H1 (cell line): ENCODE measurements at regions not wholly inside any gene's neighbourhood (a gene's known extent, or its start where the extent isn't known, plus 50 kb on each side); places are given as distances from the start of the nearest gene placed in this dataset.

Source experiments
- CTCF ChIA-PET: fragments of 300-600 bp; sonication (Branson Sonifier 250); formaldehyde crosslinking; loops from one replicate; lab custom pipeline; 2021; ENCODE audit not compliant: partially characterized antibody; lab: Charles Lee
- POLR2A ChIA-PET: fragments of 300-600 bp; sonication (Branson Sonifier 250); formaldehyde crosslinking; loops from one replicate; lab custom pipeline; 2021; ENCODE audit warnings: inconsistent platforms; ENCODE audit not compliant: partially characterized antibody; lab: Charles Lee
- DNase-seq, 2 experiments: peaks; one replicate each; pipeline versions ENCODE4 v3.0.0 to v3.0.0-alpha.2; 2010 to 2022; ENCODE audit warnings: low spot score in 2 of 2, low read depth in 1 of 2, mixed read lengths in 1 of 2
- FAIRE-seq: peaks from 2 replicates; lab custom pipeline; 2011; peaks lifted over from hg19 to GRCh38; lab: Jason Lieb, UNC
- H2AFZ ChIP-seq: 2 replicates; pipeline ENCODE4 v1.8.1; 2012; ENCODE audit warnings: low read length, inconsistent platforms
- H2AK5ac ChIP-seq: 2 replicates; pipeline ENCODE4 v1.6.1; 2013; ENCODE audit warnings: low read depth, low read length
- H2BK120ac ChIP-seq: replicated peaks from 2 replicates; pipeline ENCODE3; 2013; ENCODE audit warnings: low read depth, low read length, inconsistent platforms
- H2BK12ac ChIP-seq: 2 replicates; pipeline ENCODE4 v1.6.1; 2013; ENCODE audit warnings: low read depth, low read length
- H2BK15ac ChIP-seq: 2 replicates; pipeline ENCODE4 v1.6.1; 2013; ENCODE audit warnings: low read length
- H2BK20ac ChIP-seq: 2 replicates; pipeline ENCODE4 v1.6.1; 2013; ENCODE audit warnings: low read length
- H2BK5ac ChIP-seq: 2 replicates; pipeline ENCODE4 v1.6.1; 2013; ENCODE audit warnings: low read depth, low read length
- H3K14ac ChIP-seq: 2 replicates; pipeline ENCODE4 v1.6.1; 2013; ENCODE audit warnings: inconsistent platforms; ENCODE audit not compliant: insufficient read length
- H3K18ac ChIP-seq: 2 replicates; pipeline ENCODE4 v1.6.1; 2013; ENCODE audit warnings: low read length; ENCODE audit errors: extremely low read depth
- H3K23ac ChIP-seq: 2 replicates; pipeline ENCODE4 v1.6.1; 2013; ENCODE audit warnings: inconsistent platforms; ENCODE audit not compliant: insufficient read length
- H3K23me2 ChIP-seq: 2 replicates; pipeline ENCODE4 v1.6.1; 2013; ENCODE audit warnings: low read depth, low read length
- H3K27ac ChIP-seq: 2 replicates; pipeline ENCODE4 v1.6.1; 2011; ENCODE audit warnings: low read depth, low read length, inconsistent platforms
- H3K27me3 ChIP-seq, 4 experiments: replicated peaks in 1 of 4; 1 replicate in 1 of 4; 2 replicates in 3 of 4; pipeline versions ENCODE4 v1.6.1 to v1.8.1; 2011 to 2013; ENCODE audit warnings: low read length in 3 of 4, mild to moderate bottlenecking in 3 of 4, inconsistent platforms in 2 of 4, mixed read lengths in 2 of 4, moderate library complexity in 1 of 4; ENCODE audit not compliant: control insufficient read depth in 3 of 4, insufficient read depth in 3 of 4; ENCODE audit errors: extremely low read depth in 1 of 4
- H3K36me3 ChIP-seq, 4 experiments: 2 replicates each; pipeline versions ENCODE4 v1.6.1 to v1.8.1; 2011 to 2013; ENCODE audit warnings: mild to moderate bottlenecking in 4 of 4, low read length in 3 of 4, moderate library complexity in 2 of 4, control low read depth in 1 of 4, inconsistent platforms in 1 of 4; ENCODE audit not compliant: insufficient read depth in 4 of 4, control insufficient read depth in 2 of 4
- H3K4ac ChIP-seq: replicated peaks from 2 replicates; pipeline ENCODE3; 2013; ENCODE audit warnings: low read length, low read depth, mixed read lengths, inconsistent platforms; ENCODE audit not compliant: insufficient read length
- H3K4me1 ChIP-seq, 4 experiments: replicated peaks in 1 of 4; 1 replicate in 1 of 4; 2 replicates in 3 of 4; pipeline versions ENCODE4 v1.6.1 to v1.8.1; 2011 to 2013; ENCODE audit warnings: low read length in 3 of 4, inconsistent platforms in 2 of 4, mixed read lengths in 1 of 4; ENCODE audit not compliant: insufficient read depth in 4 of 4, control insufficient read depth in 3 of 4
- H3K4me2 ChIP-seq, 2 experiments: 2 replicates each; pipeline versions ENCODE4 v1.6.1 to v1.8.1; 2011 to 2013; ENCODE audit warnings: low read depth in 2 of 2, low read length in 2 of 2, control low read depth in 1 of 2, inconsistent platforms in 1 of 2, mild to moderate bottlenecking in 1 of 2; ENCODE audit not compliant: insufficient read depth in 1 of 2
- H3K4me3 ChIP-seq, 4 experiments: fragments of 200-600, 300-600 bp in 1 of 4; sonication (generic), shearing (Covaris generic), sonication (Bioruptor Twin) in 1 of 4; 2 replicates each; pipeline versions ENCODE4 v1.5.1 to v1.8.1; 2011 to 2016; ENCODE audit warnings: low read length in 4 of 4, low read depth in 3 of 4, control low read depth in 2 of 4, inconsistent platforms in 2 of 4, mild to moderate bottlenecking in 2 of 4, mixed read lengths in 1 of 4, moderate library complexity in 1 of 4; ENCODE audit not compliant: insufficient read depth in 2 of 4; ENCODE audit errors: extremely low read depth in 1 of 4
- H3K56ac ChIP-seq: replicated peaks from 2 replicates; pipeline ENCODE3; 2013; ENCODE audit warnings: low read depth, mild to moderate bottlenecking, mixed read lengths, low read length, inconsistent platforms; ENCODE audit not compliant: insufficient read length
- H3K79me1 ChIP-seq: 2 replicates; pipeline ENCODE4 v1.6.1; 2013; ENCODE audit warnings: low read depth, low read length, control low read depth
- H3K79me2 ChIP-seq, 2 experiments: 2 replicates each; pipeline versions ENCODE4 v1.6.1 to v1.8.1; 2012 to 2013; ENCODE audit warnings: low read length in 2 of 2, mild to moderate bottlenecking in 2 of 2, inconsistent platforms in 1 of 2; ENCODE audit not compliant: insufficient read depth in 2 of 2, control insufficient read depth in 1 of 2
- H3K9ac ChIP-seq, 4 experiments: replicated peaks in 1 of 4; 1 replicate in 1 of 4; 2 replicates in 3 of 4; pipeline versions ENCODE4 v1.6.1 to v1.8.1; 2011 to 2013; ENCODE audit warnings: low read depth in 3 of 4, low read length in 3 of 4, control low read depth in 2 of 4, mild to moderate bottlenecking in 2 of 4, moderate library complexity in 2 of 4, inconsistent platforms in 1 of 4; ENCODE audit errors: extremely low read depth in 1 of 4
- H3K9me3 ChIP-seq, 2 experiments: 2 replicates each; pipeline versions ENCODE4 v1.6.1 to v1.8.1; 2012 to 2013; ENCODE audit warnings: mild to moderate bottlenecking in 2 of 2, moderate library complexity in 2 of 2, control low read depth in 1 of 2, inconsistent platforms in 1 of 2, low read depth in 1 of 2, low read length in 1 of 2, mixed read lengths in 1 of 2; ENCODE audit not compliant: insufficient read depth in 2 of 2
- H4K20me1 ChIP-seq, 2 experiments: replicated peaks in 1 of 2; 2 replicates each; pipeline versions ENCODE3 to v1.8.1; 2011 to 2013; ENCODE audit warnings: inconsistent platforms in 2 of 2, low read length in 2 of 2, mild to moderate bottlenecking in 1 of 2; ENCODE audit not compliant: insufficient read depth in 2 of 2, control insufficient read depth in 1 of 2
- H4K5ac ChIP-seq: 2 replicates; pipeline ENCODE4 v1.6.1; 2013; ENCODE audit warnings: low read length, low read depth, mixed read lengths, inconsistent platforms; ENCODE audit not compliant: insufficient read length
- H4K8ac ChIP-seq: 2 replicates; pipeline ENCODE4 v1.8.0; 2013; ENCODE audit warnings: mild to moderate bottlenecking, moderate library complexity, low read length, inconsistent platforms; ENCODE audit not compliant: insufficient read depth; ENCODE audit errors: extremely low read depth
- H4K91ac ChIP-seq: replicated peaks from 2 replicates; pipeline ENCODE3; 2013; ENCODE audit warnings: low read length, mixed read lengths, inconsistent platforms; ENCODE audit not compliant: insufficient read length
- CREB1 ChIP-seq: IDR thresholded peaks from 2 replicates; pipeline ENCODE4 v1.6.1; 2012; ENCODE audit warnings: inconsistent platforms
- EGR1 ChIP-seq: IDR thresholded peaks from 2 replicates; pipeline ENCODE4 v1.6.1; 2011; ENCODE audit warnings: low read depth, low read length, borderline replicate concordance
- EZH2 ChIP-seq: fragments of 200-600 bp; sonication (generic); IDR thresholded peaks from 2 replicates; pipeline ENCODE4 v1.7.1; 2012; ENCODE audit warnings: low read depth, mild to moderate bottlenecking, moderate library complexity, low read length, inconsistent platforms; ENCODE audit not compliant: severe bottlenecking
- KDM1A ChIP-seq: fragments of 200-600, 300-600 bp; sonication (generic); IDR thresholded peaks from 2 replicates; pipeline ENCODE4 v1.7.1; 2016; ENCODE audit warnings: mild to moderate bottlenecking, low read length, borderline replicate concordance
- NANOG ChIP-seq: IDR thresholded peaks from 2 replicates; pipeline ENCODE4 v1.6.1; 2011; ENCODE audit warnings: low read length, low read depth, mild to moderate bottlenecking, inconsistent platforms; ENCODE audit not compliant: insufficient read depth, poor library complexity, severe bottlenecking
- NRF1 ChIP-seq: IDR thresholded peaks from 2 replicates; pipeline ENCODE4 v1.6.1; 2011; ENCODE audit warnings: mild to moderate bottlenecking, low read depth, low read length, improper control_type of control experiment
- RNF2 ChIP-seq: fragments of 200-900, 300-1000 bp; sonication (generic); IDR thresholded peaks from 2 replicates; pipeline ENCODE4 v1.7.1; 2016; ENCODE audit warnings: borderline replicate concordance, low read depth, mild to moderate bottlenecking, antibody characterized with exemption, low read length; ENCODE audit not compliant: poor library complexity, severe bottlenecking; ENCODE audit errors: missing control alignments
- SAP30 ChIP-seq: fragments of 300-600 bp; sonication (generic); IDR thresholded peaks from 2 replicates; pipeline ENCODE4 v1.7.1; 2012; ENCODE audit warnings: low read length, moderate library complexity, mild to moderate bottlenecking, inconsistent platforms; ENCODE audit not compliant: insufficient read depth, insufficient replicate concordance
- SIN3A ChIP-seq, 2 experiments: IDR thresholded peaks in 1 of 2; conservative IDR thresholded peaks in 1 of 2; 2 replicates each; pipeline ENCODE4 v1.6.1; 2011 to 2012; ENCODE audit warnings: low read length in 2 of 2, improper control_type of control experiment in 1 of 2, low read depth in 1 of 2, mild to moderate bottlenecking in 1 of 2
- SIRT6 ChIP-seq: IDR thresholded peaks from one replicate; pipeline ENCODE4 v1.7.1; 2012; ENCODE audit warnings: low read length, inconsistent platforms
- SRF ChIP-seq: IDR thresholded peaks from 2 replicates; pipeline ENCODE4 v1.6.1; 2011; ENCODE audit warnings: mild to moderate bottlenecking, low read depth, low read length, moderate library complexity
- TEAD4 ChIP-seq: IDR thresholded peaks from 2 replicates; pipeline ENCODE4 v1.6.1; 2012; ENCODE audit warnings: low read depth, low read length, inconsistent platforms, mixed read lengths
- WGBS, 2 experiments: shearing (Covaris generic) in 1 of 2; methylation state at CpG; one replicate each; pipeline versions ENCODE4 v1.1.6 to v1.1.7; 2013 to 2015; ENCODE audit warnings: low lambda C conversion rate in 2 of 2, mixed read lengths in 2 of 2, inconsistent platforms in 1 of 2, low coverage in 1 of 2, missing lambda C conversion rate in 1 of 2; ENCODE audit not compliant: insufficient replicate concordance in 2 of 2, insufficient coverage in 1 of 2, insufficient read length in 1 of 2; ENCODE audit errors: extremely low coverage in 1 of 2, missing lambda C conversion rate in 1 of 2; 5-methylcytosine and 5-hydroxymethylcytosine counted together
- TF ChIP-seq, protein P1 (sequence below): IDR thresholded peaks from 2 replicates; pipeline ENCODE4 v1.6.1; 2012; ENCODE audit warnings: inconsistent platforms

DNA sequence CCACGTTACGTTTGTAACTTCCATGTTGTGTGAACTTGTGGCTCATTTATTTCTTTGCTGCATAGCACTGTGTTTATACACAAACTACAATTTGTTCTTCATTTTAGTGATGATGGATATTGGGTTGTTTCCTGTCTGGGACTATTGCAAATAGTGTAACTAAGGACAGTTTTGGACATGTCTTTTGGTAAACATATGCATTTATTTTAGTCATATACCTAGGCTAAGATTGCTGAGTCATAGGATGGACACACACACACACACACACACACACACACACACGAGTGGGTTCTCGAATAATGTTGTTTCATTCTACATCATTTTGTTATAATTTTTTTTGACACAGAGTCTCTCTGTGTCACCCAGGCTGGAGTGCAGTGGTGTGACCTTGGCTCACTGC lies 123.5 kb upstream of the CAND1 start:
- Histone ChIP-seq H2BK120ac (no peak overlapping the region), H2BK20ac (no peak overlapping the region), H3K27ac (no peak overlapping the region), H3K23ac (no peak overlapping the region), H3K23me2 (no peaks in the 10 kb centered on the region), H3K4ac (no peak overlapping the region), H3K79me2 (no peaks in the 10 kb centered on the region), H4K5ac (no peak overlapping the region), H3K56ac (no peak overlapping the region), H3K4me2 (no peak overlapping the region), H2BK12ac (no peak overlapping the region), H3K9ac (no peak overlapping the region), H4K91ac (no peak overlapping the region), H3K4me3 (no peak overlapping the region), H3K18ac (no peak overlapping the region), H3K9me3 (no peaks in the 10 kb centered on the region), H3K4me1 (peaks cover 0 to 3% (median 0%) of the 10 kb centered on the region in 4 experiments; a peak in 2 of 7 replicates), H3K36me3 (no peaks in the 10 kb centered on the region), H3K14ac (no peak overlapping the region), H2AFZ (no peak overlapping the region), H3K27me3 (no peaks in the 10 kb centered on the region), H3K79me1 (no peaks in the 10 kb centered on the region), H2BK15ac (no peak overlapping the region), H4K8ac (no peak overlapping the region), H4K20me1 (no peaks in the 10 kb centered on the region), H2AK5ac (no peak overlapping the region), H2BK5ac (no peak overlapping the region)
- POLR2A ChIA-PET: no interaction called here
- DNase-seq (no peak), FAIRE-seq (no peak)
- WGBS, 2 experiments: 84% methylated on average over 4 of the region's 4 CpGs; no CpG with 5 or more reads in 1 of the 2 experiments
- CTCF ChIA-PET: interaction anchor here (1.7 to 1.8 kb wide), 2 partner anchors 10 to 15 kb away, joined by 5 to 7 read pairs; no protein-coding TSS in a partner anchor
- TF ChIP-seq SRF (no peak), NANOG (no peak), SIN3A (conservative IDR thresholded peaks at IDR 0.05 in 1 of 2, IDR thresholded peaks at IDR 0.05 in 1 of 2; ENCODE audit: low read depth in 1 of 2, low read length in 2 of 2) (no peak), EGR1 (no peak), TEAD4 (no peak), CREB1 (no peak), RNF2 (no peak), SIRT6 (no peak), NRF1 (no peak), SAP30 (no peak), KDM1A (no peak), EZH2 (no peak)
- TF ChIP-seq, protein P1, sequence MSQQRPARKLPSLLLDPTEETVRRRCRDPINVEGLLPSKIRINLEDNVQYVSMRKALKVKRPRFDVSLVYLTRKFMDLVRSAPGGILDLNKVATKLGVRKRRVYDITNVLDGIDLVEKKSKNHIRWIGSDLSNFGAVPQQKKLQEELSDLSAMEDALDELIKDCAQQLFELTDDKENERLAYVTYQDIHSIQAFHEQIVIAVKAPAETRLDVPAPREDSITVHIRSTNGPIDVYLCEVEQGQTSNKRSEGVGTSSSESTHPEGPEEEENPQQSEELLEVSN: no peak
